IMR-90 (cell line): ENCODE measurements at regions not wholly inside any gene's neighbourhood (a gene's known extent, or its start where the extent isn't known, plus 50 kb on each side); places are given as distances from the start of the nearest gene placed in this dataset.

Experiments used
- ATAC-seq: fragments of 200-7000 bp; cut with Tn5 transposase; 2 replicates; pipeline ENCODE4 v1.9.1; 2020; ENCODE audit warnings: low read depth, mild to moderate bottlenecking, moderate library complexity
- BruUV-seq: library from RNA; stranded (reverse); fragments of 400-500 nt; replicated peaks from 2 replicates; lab custom pipeline; 2021; lab: Mats Ljungman, UMichigan
- CTCF ChIA-PET: fragments of 300-600 bp; formaldehyde crosslinking; extraction: SDS; loops from one replicate; lab custom pipeline; 2021; ENCODE audit warnings: antibody characterized with exemption; lab: Yijun Ruan, JAX
- POLR2A ChIA-PET: fragments of 300-600 bp; sonication (Branson Sonifier 250); formaldehyde crosslinking; loops from one replicate; lab custom pipeline; 2022; ENCODE audit warnings: antibody characterized with exemption; ENCODE audit not compliant: unreplicated experiment; lab: Charles Lee
- DNase-seq: peaks from one replicate; pipeline ENCODE4 v3.0.0; 2013
- H2AFZ ChIP-seq: replicated peaks from 2 replicates; pipeline ENCODE3; 2013; ENCODE audit warnings: low read length, mild to moderate bottlenecking; ENCODE audit not compliant: poor library complexity
- H2AK5ac ChIP-seq: 2 replicates; pipeline ENCODE4 v1.6.1; 2013; ENCODE audit warnings: low read depth, low read length, inconsistent platforms
- H2AK9ac ChIP-seq: replicated peaks from 2 replicates; pipeline ENCODE3; 2013; ENCODE audit warnings: mild to moderate bottlenecking, low read depth, low read length, moderate library complexity; ENCODE audit not compliant: poor library complexity
- H2BK120ac ChIP-seq: 2 replicates; pipeline ENCODE4 v1.6.1; 2013; ENCODE audit warnings: low read depth, low read length, inconsistent platforms
- H2BK15ac ChIP-seq: 3 replicates; pipeline ENCODE4 v1.6.1; 2013; ENCODE audit warnings: low read depth, low read length, inconsistent platforms
- H2BK20ac ChIP-seq: 2 replicates; pipeline ENCODE4 v1.6.1; 2013; ENCODE audit warnings: low read depth, mild to moderate bottlenecking, inconsistent platforms, low read length, moderate library complexity
- H2BK5ac ChIP-seq: 2 replicates; pipeline ENCODE4 v1.6.1; 2013; ENCODE audit warnings: mild to moderate bottlenecking, low read depth, low read length, inconsistent platforms; ENCODE audit not compliant: poor library complexity, severe bottlenecking
- H3K14ac ChIP-seq: replicated peaks from 2 replicates; pipeline ENCODE4 v1.6.1; 2013; ENCODE audit warnings: low read depth, low read length, inconsistent platforms
- H3K18ac ChIP-seq: 2 replicates; pipeline ENCODE4 v1.6.1; 2013; ENCODE audit warnings: low read depth, low read length, control low read depth
- H3K23ac ChIP-seq: 2 replicates; pipeline ENCODE4 v1.6.1; 2013; ENCODE audit warnings: low read depth, low read length, inconsistent platforms
- H3K27ac ChIP-seq: 2 replicates; pipeline ENCODE4 v1.5.1; 2013; ENCODE audit warnings: mild to moderate bottlenecking, control low read depth, low read length; ENCODE audit not compliant: insufficient read depth
- H3K27me3 ChIP-seq: 2 replicates; pipeline ENCODE4 v1.6.1; 2013; ENCODE audit warnings: low read length; ENCODE audit not compliant: control insufficient read depth, insufficient read depth
- H3K36me3 ChIP-seq: 2 replicates; pipeline ENCODE4 v1.6.1; 2013; ENCODE audit warnings: low read length, mixed read lengths; ENCODE audit not compliant: control insufficient read depth, insufficient read depth
- H3K4ac ChIP-seq: 2 replicates; pipeline ENCODE4 v1.6.1; 2013; ENCODE audit warnings: low read depth, low read length, inconsistent platforms
- H3K4me1 ChIP-seq: 2 replicates; pipeline ENCODE4 v1.6.1; 2013; ENCODE audit warnings: low read length, mixed read lengths; ENCODE audit not compliant: control insufficient read depth, insufficient read depth
- H3K4me2 ChIP-seq: 2 replicates; pipeline ENCODE4 v1.6.1; 2013; ENCODE audit warnings: low read depth, mild to moderate bottlenecking, control low read depth, low read length, moderate library complexity
- H3K4me3 ChIP-seq: 2 replicates; pipeline ENCODE4 v1.5.1; 2013; ENCODE audit warnings: low read depth, mild to moderate bottlenecking, control low read depth, low read length, moderate library complexity; ENCODE audit not compliant: insufficient read depth
- H3K56ac ChIP-seq: 2 replicates; pipeline ENCODE4 v1.6.1; 2013; ENCODE audit warnings: low read length, inconsistent platforms; ENCODE audit not compliant: insufficient read depth; ENCODE audit errors: extremely low read depth
- H3K79me1 ChIP-seq, 2 experiments: 2 replicates each; pipeline ENCODE4 v1.6.1; 2013; ENCODE audit warnings: low read length in 2 of 2, inconsistent platforms in 1 of 2, low read depth in 1 of 2
- H3K9ac ChIP-seq: 2 replicates; pipeline ENCODE4 v1.6.1; 2013; ENCODE audit warnings: low read depth, low read length, control low read depth
- H3K9me1 ChIP-seq: 2 replicates; pipeline ENCODE4 v1.6.1; 2013; ENCODE audit warnings: low read length, inconsistent platforms; ENCODE audit not compliant: insufficient read depth
- H3K9me3 ChIP-seq: 2 replicates; pipeline ENCODE4 v1.6.1; 2013; ENCODE audit warnings: low read length; ENCODE audit not compliant: control insufficient read depth, insufficient read depth
- H4K20me1 ChIP-seq: 2 replicates; pipeline ENCODE4 v1.6.1; 2013; ENCODE audit warnings: low read length, inconsistent platforms; ENCODE audit not compliant: insufficient read depth
- H4K5ac ChIP-seq: 2 replicates; pipeline ENCODE4 v1.6.1; 2013; ENCODE audit warnings: mild to moderate bottlenecking, low read depth, low read length, control low read depth
- H4K8ac ChIP-seq, 2 experiments: 2 replicates each; pipeline ENCODE4 v1.6.1; 2013; ENCODE audit warnings: low read depth in 2 of 2, low read length in 2 of 2, control low read depth in 1 of 2, inconsistent platforms in 1 of 2
- H4K91ac ChIP-seq: 2 replicates; pipeline ENCODE4 v1.6.1; 2013; ENCODE audit warnings: low read depth, low read length, inconsistent platforms; ENCODE audit not compliant: insufficient read depth
- BHLHE40 ChIP-seq: fragments of 150-350 bp; IDR thresholded peaks from 2 replicates; pipeline ENCODE4 v1.6.1; 2016; ENCODE audit warnings: mild to moderate bottlenecking, low read depth, low read length
- CHD1 ChIP-seq: IDR thresholded peaks from 2 replicates; pipeline ENCODE4 v1.6.1; 2012; ENCODE audit warnings: low read depth, low read length, improper control_type of control experiment
- FOS ChIP-seq: fragments of 150-350 bp; IDR thresholded peaks from 2 replicates; pipeline ENCODE4 v1.6.1; 2016; ENCODE audit warnings: low read depth, low read length
- MAFK ChIP-seq: IDR thresholded peaks from 2 replicates; pipeline ENCODE4 v1.6.1; 2012; ENCODE audit warnings: low read depth, low read length, improper control_type of control experiment
- MAZ ChIP-seq: IDR thresholded peaks from 2 replicates; pipeline ENCODE4 v1.6.1; 2012; ENCODE audit warnings: low read depth, mild to moderate bottlenecking, low read length, improper control_type of control experiment, moderate library complexity, borderline replicate concordance
- MXI1 ChIP-seq: IDR thresholded peaks from 2 replicates; pipeline ENCODE4 v1.6.1; 2012; ENCODE audit warnings: low read depth, mild to moderate bottlenecking, low read length, moderate library complexity, borderline replicate concordance
- NFE2L2 ChIP-seq: fragments of 150-350 bp; IDR thresholded peaks from 2 replicates; pipeline ENCODE4 v1.6.1; 2016; ENCODE audit warnings: low read depth, mild to moderate bottlenecking, low read length
- POLR2A ChIP-seq: IDR thresholded peaks from 2 replicates; pipeline ENCODE4 v1.6.1; 2012; ENCODE audit warnings: mild to moderate bottlenecking, low read depth, low read length
- RFX5 ChIP-seq: IDR thresholded peaks from 2 replicates; pipeline ENCODE4 v1.8.0; 2012; ENCODE audit warnings: low read depth, mild to moderate bottlenecking, low read length, moderate library complexity
- dilution Hi-C: fragments of 300-500 bp; cut with HindIII; formaldehyde crosslinking; loops from one replicate; pipeline ENCODE4 v1.14.3; 2018; ENCODE audit warnings: low sequenced_read_pairs; ENCODE audit not compliant: unreplicated experiment
- in situ Hi-C: fragments of 300-500 bp; cut with MboI; formaldehyde crosslinking; loops from 3 replicates; pipeline ENCODE4 v1.14.3; 2019; ENCODE audit warnings: low sequenced_read_pairs, inconsistent platforms, mixed read lengths
- intact Hi-C: fragments of 100-400 bp; cut with micrococcal nuclease; formaldehyde crosslinking; loops from 2 replicates; pipeline ENCODE4 v1.10.0; 2022
- TF ChIP-seq, protein P1 (sequence below): fragments of 150-350 bp; IDR thresholded peaks from 2 replicates; pipeline ENCODE4 v1.6.1; 2017; ENCODE audit warnings: mild to moderate bottlenecking, antibody characterized with exemption, low read length, low read depth
- TF ChIP-seq, protein P2 (sequence below): fragments of 150-350 bp; IDR thresholded peaks from 2 replicates; pipeline ENCODE4 v1.6.1; 2016; ENCODE audit warnings: low read depth, mild to moderate bottlenecking, low read length, moderate library complexity, borderline replicate concordance

DNA sequence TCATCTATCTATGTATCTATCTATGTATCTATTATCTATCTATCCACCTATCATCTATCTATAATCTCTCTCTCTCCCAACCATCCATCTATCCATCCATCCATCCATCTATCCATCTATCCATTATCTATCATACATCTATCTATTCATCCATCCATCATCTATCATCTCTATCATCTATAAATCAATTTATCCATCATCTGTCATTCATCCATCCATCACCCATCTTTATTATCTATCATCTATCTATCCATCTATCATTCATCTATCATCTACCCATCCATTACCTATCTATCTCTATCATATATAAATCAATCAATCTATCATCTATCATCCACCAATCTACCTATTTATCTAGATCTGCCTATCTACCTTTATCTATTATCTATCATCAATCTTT is 69.4 kb upstream of the PPP2R3B start:
- dilution Hi-C loops, result no loop called here
- in situ Hi-C loops, result no loop called here

More for the DNA sequence above, 69.4 kb upstream of the PPP2R3B start:
- ChIA-PET CTCF (no interaction called here), POLR2A (no interaction called here)
- no peak overlapping the region for H2AFZ ChIP-seq
- H3K9me1 ChIP-seq, result no peaks in the 10 kb centered on the region
- H2BK15ac ChIP-seq, result no peak overlapping the region
- TF ChIP-seq MXI1, result no peak
- no peak for TF ChIP-seq MAFK
- no peak for TF ChIP-seq MAZ
- no peak for TF ChIP-seq NFE2L2
- TF ChIP-seq RFX5, result no peak
- no peak for TF ChIP-seq FOS
- no peak for TF ChIP-seq POLR2A
- TF ChIP-seq, protein P1, sequence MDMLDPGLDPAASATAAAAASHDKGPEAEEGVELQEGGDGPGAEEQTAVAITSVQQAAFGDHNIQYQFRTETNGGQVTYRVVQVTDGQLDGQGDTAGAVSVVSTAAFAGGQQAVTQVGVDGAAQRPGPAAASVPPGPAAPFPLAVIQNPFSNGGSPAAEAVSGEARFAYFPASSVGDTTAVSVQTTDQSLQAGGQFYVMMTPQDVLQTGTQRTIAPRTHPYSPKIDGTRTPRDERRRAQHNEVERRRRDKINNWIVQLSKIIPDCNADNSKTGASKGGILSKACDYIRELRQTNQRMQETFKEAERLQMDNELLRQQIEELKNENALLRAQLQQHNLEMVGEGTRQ, result no peak
- TF ChIP-seq, protein P2, sequence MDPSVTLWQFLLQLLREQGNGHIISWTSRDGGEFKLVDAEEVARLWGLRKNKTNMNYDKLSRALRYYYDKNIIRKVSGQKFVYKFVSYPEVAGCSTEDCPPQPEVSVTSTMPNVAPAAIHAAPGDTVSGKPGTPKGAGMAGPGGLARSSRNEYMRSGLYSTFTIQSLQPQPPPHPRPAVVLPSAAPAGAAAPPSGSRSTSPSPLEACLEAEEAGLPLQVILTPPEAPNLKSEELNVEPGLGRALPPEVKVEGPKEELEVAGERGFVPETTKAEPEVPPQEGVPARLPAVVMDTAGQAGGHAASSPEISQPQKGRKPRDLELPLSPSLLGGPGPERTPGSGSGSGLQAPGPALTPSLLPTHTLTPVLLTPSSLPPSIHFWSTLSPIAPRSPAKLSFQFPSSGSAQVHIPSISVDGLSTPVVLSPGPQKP, result no peak
- no peak for TF ChIP-seq CHD1
- no peak for TF ChIP-seq BHLHE40
- H3K27me3 ChIP-seq, result no peaks in the 10 kb centered on the region
- H2AK9ac ChIP-seq, result no peak overlapping the region
- no TSS peak for BruUV-seq
- H3K4me3 ChIP-seq, result no peak overlapping the region
- H3K18ac ChIP-seq, result no peak overlapping the region
- DNase-seq, result no peak
- H3K4ac ChIP-seq, result no peak overlapping the region
- H4K5ac ChIP-seq, result no peak overlapping the region
- no peak overlapping the region for H2BK20ac ChIP-seq
- no peak for ATAC-seq
- no peaks in the 10 kb centered on the region for H3K4me1 ChIP-seq
- no peak overlapping the region for H3K14ac ChIP-seq
- peaks cover 17% of the 10 kb centered on the region for H3K9me3 ChIP-seq
- H3K4me2 ChIP-seq, result no peak overlapping the region
- H3K36me3 ChIP-seq, result no peaks in the 10 kb centered on the region
- no peak overlapping the region for H3K56ac ChIP-seq
- no peak overlapping the region for H3K9ac ChIP-seq
- H2BK5ac ChIP-seq, result no peak overlapping the region
- H3K23ac ChIP-seq, result no peak overlapping the region
- no peaks in the 10 kb centered on the region for H3K79me1 ChIP-seq
- H2AK5ac ChIP-seq, result no peak overlapping the region
- H4K20me1 ChIP-seq, result no peaks in the 10 kb centered on the region
- H2BK120ac ChIP-seq, result no peak overlapping the region
- no peak overlapping the region for H4K8ac ChIP-seq
- H4K91ac ChIP-seq, result no peak overlapping the region
- intact Hi-C loops, result no loop called here
- H3K27ac ChIP-seq, result no peak overlapping the region
